Kidney capillary endothelial cell (primary cell): ENCODE measurements at regions not wholly inside any gene's neighbourhood (a gene's known extent, or its start where the extent isn't known, plus 50 kb on each side); places are given as distances from the start of the nearest gene placed in this dataset.

Experiments
- DNase-seq: peaks from one replicate; pipeline ENCODE4 v3.0.0-alpha.2; 2018; ENCODE audit warnings: low spot score

- no peak for DNase-seq
Observed at GRCh38 chr2:22604136-22604535, 780.8 kb upstream of the KLHL29 start.

GRCh38 chr2:22616031-22616430 lies 768.9 kb upstream of the KLHL29 start:
- DNase-seq, result no peak

GRCh38 chr2:22623620-22624019 lies 761.4 kb upstream of the KLHL29 start:
- DNase-seq, result no peak

GRCh38 chr2:22626621-22627020 lies 758.4 kb upstream of the KLHL29 start:
- no peak for DNase-seq

GRCh38 chr2:22628221-22628620 lies 756.8 kb upstream of the KLHL29 start:
- DNase-seq, result no peak

GRCh38 chr2:22628906-22629305 lies 756.1 kb upstream of the KLHL29 start:
- DNase-seq, result no peak

GRCh38 chr2:22634167-22634566 lies 750.8 kb upstream of the KLHL29 start:
- no peak for DNase-seq

- no peak for DNase-seq
Observed at GRCh38 chr2:22656426-22656825, 728.6 kb upstream of the KLHL29 start.

- no peak for DNase-seq
Observed at GRCh38 chr2:22673529-22673928, 711.5 kb upstream of the KLHL29 start.

GRCh38 chr2:22683914-22684313 lies 701.1 kb upstream of the KLHL29 start:
- no peak for DNase-seq

GRCh38 chr2:22690096-22690495 lies 694.9 kb upstream of the KLHL29 start:
- DNase-seq, result no peak

GRCh38 chr2:22691666-22692065 lies 693.3 kb upstream of the KLHL29 start:
- no peak for DNase-seq

GRCh38 chr2:22692746-22693145 lies 692.2 kb upstream of the KLHL29 start:
- DNase-seq, result no peak

- no peak for DNase-seq
Observed at GRCh38 chr2:22694300-22694699, 690.7 kb upstream of the KLHL29 start.

GRCh38 chr2:22694856-22695255 lies 690.1 kb upstream of the KLHL29 start:
- no peak for DNase-seq

- no peak for DNase-seq
Observed at GRCh38 chr2:22697054-22697788, 687.8 kb upstream of the KLHL29 start.

GRCh38 chr2:22701561-22702160 lies 683.3 kb upstream of the KLHL29 start:
- no peak for DNase-seq

- no peak for DNase-seq
Observed at GRCh38 chr2:22703286-22703920, 681.6 kb upstream of the KLHL29 start.

- DNase-seq, result no peak
Observed at GRCh38 chr2:22719396-22719795, 665.6 kb upstream of the KLHL29 start.

- DNase-seq, result no peak
Observed at GRCh38 chr2:22729466-22729865, 655.5 kb upstream of the KLHL29 start.

GRCh38 chr2:22734373-22735045 lies 650.5 kb upstream of the KLHL29 start:
- DNase-seq, result no peak

GRCh38 chr2:22737144-22737543 lies 647.8 kb upstream of the KLHL29 start:
- DNase-seq, result no peak

- DNase-seq, result no peak
Observed at GRCh38 chr2:22741216-22741615, 643.8 kb upstream of the KLHL29 start.
